Aorta (tissue), 5 donors: ENCODE measurements at regions not wholly inside any gene's neighbourhood (a gene's known extent, or its start where the extent isn't known, plus 50 kb on each side); places are given as distances from the start of the nearest gene placed in this dataset.
A peak's percentile ranks its signal among the peaks of the same experiment; 100 is the strongest.

ENCODE experiments used
- ATAC-seq: fragments of 200-7000 bp; cut with Tn5 transposase; one replicate; pipeline ENCODE4 v1.9.1; 2022; ENCODE audit warnings: moderate library complexity; ENCODE audit not compliant: low FRiP score
- DNase-seq, 2 donors: peaks; one replicate each; pipeline ENCODE4 v3.0.0-alpha.2; 2020
- H3K27ac ChIP-seq, 2 donors: one replicate each; pipeline ENCODE4 v1.5.1; 2013; ENCODE audit warnings: low read length in 2 of 2, mild to moderate bottlenecking in 2 of 2, moderate library complexity in 2 of 2, control low read depth in 1 of 2, inconsistent platforms in 1 of 2, low read depth in 1 of 2
- H3K27me3 ChIP-seq, 2 donors: one replicate each; pipeline ENCODE4 v1.6.1; 2013; ENCODE audit warnings: control low read depth in 1 of 2, low read length in 1 of 2, mild to moderate bottlenecking in 1 of 2, moderate library complexity in 1 of 2; ENCODE audit not compliant: insufficient read depth in 2 of 2, control insufficient read depth in 1 of 2
- H3K36me3 ChIP-seq, 2 donors: one replicate each; pipeline ENCODE4 v1.6.1; 2013; ENCODE audit warnings: control low read depth in 1 of 2, low read length in 1 of 2, mild to moderate bottlenecking in 1 of 2; ENCODE audit not compliant: insufficient read depth in 2 of 2, control insufficient read depth in 1 of 2
- H3K4me1 ChIP-seq, 2 donors: one replicate each; pipeline ENCODE4 v1.6.1; 2013; ENCODE audit warnings: low read length in 2 of 2, control low read depth in 1 of 2, mild to moderate bottlenecking in 1 of 2, moderate library complexity in 1 of 2; ENCODE audit not compliant: insufficient read depth in 2 of 2, control insufficient read depth in 1 of 2
- H3K4me3 ChIP-seq, 2 donors: one replicate each; pipeline ENCODE4 v1.5.1; 2013; ENCODE audit warnings: low read length in 2 of 2, control low read depth in 1 of 2, mild to moderate bottlenecking in 1 of 2
- H3K9me3 ChIP-seq: one replicate; pipeline ENCODE4 v1.6.1; 2013; ENCODE audit warnings: mild to moderate bottlenecking, low read length; ENCODE audit not compliant: control insufficient read depth
- WGBS, 2 donors: extraction: QIAGEN DNeasy Blood & Tissue Kit; methylation state at CpG; one replicate each; pipeline ENCODE4 v1.1.7; 2013; 5-methylcytosine and 5-hydroxymethylcytosine counted together
- intact Hi-C, 2 donors: fragments of 100-400 bp; cut with DNase I; formaldehyde crosslinking; loops; one replicate each; pipeline versions ENCODE4 v1.14.2 to v1.15.0; 2022
- donor health status: healthy with polysubstance abuse.
- donor health status: Bipolar disorder and iron deficiency.
- donor health status: DM: no; HTN: no; CAD: no.
- donor health status: DM: no; HTN: no; CAD: no.
- donor health status: DM: yes; HTN: yes; CAD: no.

GRCh38 chr10:4568731-4569130 is 257.3 kb upstream of the AKR1E2 start:
- Histone ChIP-seq H3K27ac (no peak overlapping the region), H3K4me3 (no peak overlapping the region), H3K4me1 (no peaks in the 10 kb centered on the region), H3K9me3 (no peaks in the 10 kb centered on the region), H3K36me3 (no peaks in the 10 kb centered on the region), H3K27me3 (no peaks in the 10 kb centered on the region)
- DNase-seq = no peak
- intact Hi-C loops = no loop called here
- WGBS, 2 donors = 90 to 93% methylated on average over 4 of the region's 4 CpGs
- ATAC-seq = no peak

GRCh38 chr10:4568086-4568485 is 257.9 kb upstream of the AKR1E2 start:
- 93 to 94% methylated on average over 1 of the region's 1 CpG for WGBS, 2 donors
- intact Hi-C loops = no loop called here
- Histone ChIP-seq H3K4me3 (no peak overlapping the region), H3K4me1 (no peaks in the 10 kb centered on the region), H3K9me3 (no peaks in the 10 kb centered on the region), H3K36me3 (no peaks in the 10 kb centered on the region), H3K27ac (no peak overlapping the region), H3K27me3 (no peaks in the 10 kb centered on the region)
- DNase-seq (no peak), ATAC-seq (no peak)

GRCh38 chr10:4567637-4568036 is 258.4 kb upstream of the AKR1E2 start:
- intact Hi-C loops = no loop called here
- Histone ChIP-seq H3K27me3 (no peaks in the 10 kb centered on the region), H3K9me3 (no peaks in the 10 kb centered on the region), H3K4me3 (no peak overlapping the region), H3K4me1 (no peaks in the 10 kb centered on the region), H3K36me3 (no peaks in the 10 kb centered on the region), H3K27ac (no peak overlapping the region)
- ATAC-seq (no peak), DNase-seq (no peak)
- 100% methylated on average over 1 of the region's 1 CpG for WGBS, 2 donors

- Histone ChIP-seq H3K27ac (no peak overlapping the region), H3K4me1 (no peaks in the 10 kb centered on the region), H3K9me3 (no peaks in the 10 kb centered on the region), H3K27me3 (no peaks in the 10 kb centered on the region), H3K4me3 (no peak overlapping the region), H3K36me3 (no peaks in the 10 kb centered on the region)
- DNase-seq (no peak), ATAC-seq (no peak)
- intact Hi-C loops = no loop called here
- WGBS, 2 donors = 84% methylated on average over 2 of the region's 2 CpGs
Measured at GRCh38 chr10:4566011-4566410, 260.0 kb upstream of the AKR1E2 start.

- no peak overlapping the region for H3K4me3 ChIP-seq
- ATAC-seq (no peak), DNase-seq (no peak)
- 93 to 96% methylated on average over 5 of the region's 5 CpGs for WGBS, 2 donors
- no peaks in the 10 kb centered on the region for H3K36me3 ChIP-seq
- no peaks in the 10 kb centered on the region for H3K4me1 ChIP-seq
- no peaks in the 10 kb centered on the region for H3K27me3 ChIP-seq
- no peaks in the 10 kb centered on the region for H3K9me3 ChIP-seq
- H3K27ac ChIP-seq = no peak overlapping the region
- intact Hi-C loops = no loop called here
Measured at GRCh38 chr10:4561296-4561695, 264.7 kb upstream of the AKR1E2 start.

GRCh38 chr10:4557469-4557868 is 268.5 kb upstream of the AKR1E2 start:
- 94% methylated on average over 13 of the region's 13 CpGs for WGBS, 2 donors
- Histone ChIP-seq H3K4me3 (no peak overlapping the region), H3K27ac (no peak overlapping the region), H3K36me3 (no peaks in the 10 kb centered on the region), H3K9me3 (no peaks in the 10 kb centered on the region), H3K27me3 (no peaks in the 10 kb centered on the region), H3K4me1 (no peaks in the 10 kb centered on the region)
- ATAC-seq = no peak
- intact Hi-C loops = no loop called here
- peak in 1 of 2 donors; percentile 30 for DNase-seq

- Histone ChIP-seq H3K27me3 (no peaks in the 10 kb centered on the region), H3K4me1 (no peaks in the 10 kb centered on the region), H3K27ac (no peak overlapping the region), H3K36me3 (no peaks in the 10 kb centered on the region), H3K9me3 (no peaks in the 10 kb centered on the region), H3K4me3 (no peak overlapping the region)
- no peak for ATAC-seq
- DNase-seq = no peak
- intact Hi-C loops = no loop called here
Measured at GRCh38 chr10:4556527-4556926, 269.5 kb upstream of the AKR1E2 start.

GRCh38 chr10:4555920-4556319 is 270.1 kb upstream of the AKR1E2 start:
- no peaks in the 10 kb centered on the region for H3K9me3 ChIP-seq
- no peak for ATAC-seq
- intact Hi-C loops = no loop called here
- H3K4me1 ChIP-seq = no peaks in the 10 kb centered on the region
- no peak overlapping the region for H3K4me3 ChIP-seq
- WGBS, 2 donors = 84 to 91% methylated on average over 3 of the region's 3 CpGs
- no peak for DNase-seq
- H3K36me3 ChIP-seq = no peaks in the 10 kb centered on the region
- H3K27me3 ChIP-seq = no peaks in the 10 kb centered on the region
- no peak overlapping the region for H3K27ac ChIP-seq

- DNase-seq (no peak), ATAC-seq (no peak)
- Histone ChIP-seq H3K36me3 (no peaks in the 10 kb centered on the region), H3K4me1 (no peaks in the 10 kb centered on the region), H3K27me3 (no peaks in the 10 kb centered on the region), H3K9me3 (no peaks in the 10 kb centered on the region), H3K4me3 (no peak overlapping the region), H3K27ac (no peak overlapping the region)
- WGBS, 2 donors = 88 to 94% methylated on average over 2 of the region's 2 CpGs
- intact Hi-C loops = loop anchor here (5.0 to 10.0 kb wide), 2 partner anchors 96 to 113 kb away; no protein-coding TSS in a partner anchor
Measured at GRCh38 chr10:4549139-4549653, 276.8 kb upstream of the AKR1E2 start.
